NCI-H1694 treated with DMSO at 0.1 percent for 48 hours (cell line): ENCODE measurements at regions not wholly inside any gene's neighbourhood (a gene's known extent, or its start where the extent isn't known, plus 50 kb on each side); places are given as distances from the start of the nearest gene placed in this dataset.
"Not testable (repeated sequence)": the region's sequence is repeated elsewhere in the genome, so short reads cannot be mapped to it uniquely, and the experiment has no call there.

Source experiments
- DNase-seq: peaks from one replicate; lab custom pipeline; 2025; lab: John Stamatoyannopoulos, UW

DNA sequence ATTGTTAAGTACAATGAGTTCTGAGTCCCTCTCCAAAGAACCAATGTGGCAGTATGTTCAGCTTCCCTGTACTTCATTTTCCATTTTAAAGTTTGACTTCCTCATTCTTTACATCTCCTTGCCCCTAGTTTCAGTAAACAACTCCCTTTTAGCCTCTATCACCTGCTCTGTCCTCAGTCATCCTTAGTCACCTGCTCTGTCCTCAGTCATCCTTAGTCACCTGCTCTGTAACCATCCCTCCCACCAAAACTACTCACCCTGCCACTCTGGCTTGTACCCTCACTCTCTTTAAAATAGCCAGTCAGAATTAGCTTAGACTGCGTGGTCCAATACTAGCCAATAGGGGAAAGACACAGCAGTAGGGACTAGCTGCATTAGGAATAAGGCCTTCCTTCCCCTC lies 259.9 kb upstream of the TBL1XR1 start:
- not testable (repeated sequence) for DNase-seq

DNA sequence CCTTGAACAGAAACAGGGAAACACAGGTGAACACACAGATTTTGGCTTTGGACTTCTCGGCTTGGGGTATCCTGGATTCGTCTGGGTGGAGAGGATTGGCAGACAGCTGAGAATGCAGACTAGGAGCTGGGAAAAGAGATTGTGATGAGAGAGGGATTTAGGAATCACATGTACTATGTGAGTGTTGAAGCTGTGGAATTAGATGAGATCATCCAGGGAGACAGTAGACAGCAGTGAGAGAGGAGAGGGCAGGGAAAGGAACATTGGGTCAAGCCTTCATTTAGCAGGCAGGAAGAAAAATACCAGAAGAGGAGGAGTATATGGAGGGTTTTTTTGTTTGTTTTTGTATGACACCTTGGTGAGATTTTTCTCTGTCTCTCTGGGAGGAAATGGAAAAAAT lies 262.1 kb upstream of the TBL1XR1 start:
- no peak for DNase-seq

DNA sequence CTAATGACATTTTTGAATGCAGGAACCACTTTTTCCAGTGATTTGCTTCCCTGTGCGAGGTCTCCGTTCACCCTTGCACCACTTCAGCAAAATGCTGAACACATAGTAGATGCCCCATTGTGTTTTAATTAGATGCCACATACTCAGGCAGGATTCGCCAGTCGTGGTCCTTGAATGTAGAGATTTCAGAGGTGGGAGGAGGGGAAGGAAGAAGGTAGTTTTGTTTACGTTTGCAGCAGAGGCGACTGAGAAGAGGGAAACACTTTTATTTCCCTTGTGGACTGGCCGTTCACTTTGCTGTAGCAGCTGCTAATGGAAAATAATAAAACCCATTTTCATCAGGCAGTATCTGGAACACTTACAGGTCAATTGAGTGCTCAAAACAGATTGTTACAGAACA lies 262.8 kb upstream of the TBL1XR1 start:
- no peak for DNase-seq

DNA sequence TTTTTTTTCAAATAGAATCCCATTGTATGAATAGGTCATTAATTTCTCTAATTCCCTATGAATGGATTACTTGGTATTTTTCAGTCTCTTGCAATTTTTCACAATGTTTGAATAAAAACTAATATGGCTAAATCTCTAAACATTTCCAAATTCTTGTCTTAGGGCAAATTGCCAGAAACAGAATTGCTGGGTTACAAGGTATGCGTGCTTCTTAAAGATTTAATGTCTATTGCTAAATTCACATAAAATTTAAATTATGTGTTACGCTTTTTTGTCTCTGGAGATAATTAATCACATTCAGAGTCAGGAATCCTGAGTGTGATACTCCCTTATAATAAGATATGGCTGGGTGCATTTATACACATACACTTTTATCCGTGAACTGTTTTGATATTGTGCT lies 264.5 kb upstream of the TBL1XR1 start:
- no peak for DNase-seq

DNA sequence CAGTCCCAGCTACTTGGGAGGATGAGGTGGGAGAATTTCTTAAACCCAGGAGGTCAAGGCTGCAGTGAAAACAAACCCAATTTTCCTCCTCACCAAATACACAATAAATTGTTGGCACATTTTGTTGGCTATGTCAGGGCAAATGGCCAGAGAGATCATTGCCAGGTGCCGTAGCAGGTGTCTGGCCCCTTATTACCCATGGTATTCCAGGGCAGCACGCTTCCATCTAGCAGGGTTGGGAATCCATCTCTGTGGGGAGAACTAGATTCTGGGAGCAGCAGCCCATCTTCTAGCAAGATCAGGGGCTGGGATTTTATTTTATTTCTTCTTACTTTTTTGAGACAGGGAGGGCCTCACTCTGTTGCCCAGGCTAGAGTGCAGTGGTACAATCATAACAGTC lies 266.1 kb upstream of the TBL1XR1 start:
- not testable (repeated sequence) for DNase-seq

DNA sequence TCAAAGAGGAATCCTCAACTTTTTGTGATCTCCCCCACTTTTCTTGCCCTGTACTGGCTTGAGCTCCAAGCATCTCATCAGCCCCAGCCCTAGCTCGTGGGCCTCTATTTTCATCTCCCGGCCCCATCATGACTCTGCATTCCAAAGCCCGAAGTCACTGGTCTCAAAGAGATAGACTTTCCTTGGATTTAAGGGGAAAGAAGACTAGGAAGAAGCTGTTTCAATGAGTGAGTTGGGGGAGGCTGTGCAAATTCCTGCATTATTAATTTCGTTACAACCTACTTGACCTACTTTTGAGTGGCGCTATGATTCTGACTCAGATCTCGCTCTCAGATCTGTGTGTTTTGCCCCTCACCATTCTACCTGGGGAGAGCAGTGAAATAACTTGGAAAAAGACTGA lies 266.6 kb upstream of the TBL1XR1 start:
- DNase-seq: no peak

DNA sequence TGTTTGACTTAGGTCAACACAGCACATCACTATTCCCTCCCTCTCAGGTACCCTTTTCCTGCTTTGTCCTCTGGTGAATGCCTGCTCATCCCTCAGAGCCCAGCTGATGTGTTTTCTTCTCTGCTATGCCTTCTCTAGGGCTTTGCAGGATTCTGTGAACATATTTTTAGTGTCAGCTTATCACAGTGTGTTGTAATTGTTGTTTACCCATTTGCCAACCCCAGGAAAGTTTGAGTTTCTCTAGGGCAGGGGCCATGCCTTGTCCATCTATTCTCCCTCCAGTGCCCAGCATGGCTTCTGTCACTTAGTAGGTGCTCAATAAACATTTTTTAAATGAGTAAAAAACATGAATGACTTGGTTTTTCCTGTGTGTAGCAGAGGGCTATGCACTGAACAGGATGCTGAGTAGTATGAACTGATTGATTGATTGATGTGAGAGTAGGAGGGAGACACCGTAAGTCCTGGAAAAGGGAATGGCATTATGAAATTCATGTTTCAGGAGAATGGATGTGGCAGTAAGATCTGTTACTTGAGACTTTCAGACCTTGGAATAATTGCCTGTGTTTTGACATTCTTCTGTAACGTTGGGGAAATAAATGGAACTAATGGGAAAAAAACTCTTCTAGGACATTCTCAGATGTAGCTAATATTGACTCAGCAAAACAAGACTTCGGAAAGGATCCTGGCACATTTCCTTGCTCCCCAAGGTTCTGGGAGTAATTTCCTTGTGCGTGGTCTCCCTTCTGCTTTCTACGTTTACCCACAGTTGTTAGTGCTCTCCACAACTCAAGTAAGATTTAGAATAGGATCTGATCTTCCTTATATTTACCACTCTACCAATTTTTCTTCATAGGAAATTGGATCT lies 267.3 kb upstream of the TBL1XR1 start:
- no peak for DNase-seq

DNA sequence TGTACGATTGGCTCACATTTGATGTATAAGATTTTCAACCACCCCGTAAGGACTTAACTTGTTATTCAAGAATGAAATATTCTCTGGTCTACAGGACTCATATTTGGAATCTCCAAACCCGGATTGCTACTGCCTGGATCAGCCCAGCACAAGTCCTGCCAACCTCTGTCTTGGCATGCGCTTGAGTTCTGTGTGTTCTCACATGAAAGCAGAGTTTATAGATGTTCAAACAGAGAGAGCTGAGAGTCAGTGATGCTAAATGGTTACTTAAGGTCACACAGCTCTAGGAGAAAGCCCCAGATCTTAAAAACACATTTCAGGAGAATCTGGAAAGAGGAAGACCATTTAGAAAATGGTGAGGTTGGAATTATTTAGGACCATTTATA lies 268.0 kb upstream of the TBL1XR1 start:
- no peak for DNase-seq

DNA sequence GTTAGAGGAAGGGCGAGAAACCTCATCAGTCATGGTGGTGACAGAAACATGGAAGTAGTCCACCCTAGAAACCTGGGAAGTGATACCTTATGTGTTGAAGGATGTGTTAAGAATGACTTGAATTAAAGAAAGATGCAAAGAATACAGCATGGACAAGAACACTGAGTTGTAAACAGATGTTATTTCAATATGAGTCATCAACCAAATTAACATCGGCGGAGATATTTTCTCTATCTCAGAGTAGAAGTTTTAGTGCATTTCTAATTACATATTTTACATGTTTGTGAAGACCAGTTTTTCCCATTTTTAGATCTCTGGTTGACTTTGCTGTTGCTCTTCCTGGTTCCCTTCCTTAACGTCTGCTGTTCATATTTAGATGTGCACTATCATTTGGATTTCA lies 268.8 kb upstream of the TBL1XR1 start:
- no peak for DNase-seq

DNA sequence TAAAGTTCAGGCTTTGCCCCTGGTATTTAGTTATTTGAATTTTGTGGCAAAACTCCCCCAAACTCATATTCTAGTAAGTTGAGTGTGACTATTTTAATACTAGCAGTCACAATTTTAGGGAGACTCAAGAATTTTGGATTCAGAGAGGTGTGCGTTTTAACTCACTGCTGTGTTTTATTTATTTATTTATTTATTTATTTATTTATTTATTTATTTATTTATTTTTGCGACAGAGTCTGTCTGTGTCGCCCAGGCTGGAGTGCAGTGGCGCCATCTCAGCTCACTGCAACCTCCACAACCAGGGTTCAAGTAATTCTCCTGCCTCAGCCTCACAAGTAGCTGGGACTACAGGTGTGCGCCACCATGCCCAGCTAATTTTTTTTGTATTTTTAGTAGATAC lies 269.3 kb upstream of the TBL1XR1 start:
- DNase-seq: not testable (repeated sequence)

DNA sequence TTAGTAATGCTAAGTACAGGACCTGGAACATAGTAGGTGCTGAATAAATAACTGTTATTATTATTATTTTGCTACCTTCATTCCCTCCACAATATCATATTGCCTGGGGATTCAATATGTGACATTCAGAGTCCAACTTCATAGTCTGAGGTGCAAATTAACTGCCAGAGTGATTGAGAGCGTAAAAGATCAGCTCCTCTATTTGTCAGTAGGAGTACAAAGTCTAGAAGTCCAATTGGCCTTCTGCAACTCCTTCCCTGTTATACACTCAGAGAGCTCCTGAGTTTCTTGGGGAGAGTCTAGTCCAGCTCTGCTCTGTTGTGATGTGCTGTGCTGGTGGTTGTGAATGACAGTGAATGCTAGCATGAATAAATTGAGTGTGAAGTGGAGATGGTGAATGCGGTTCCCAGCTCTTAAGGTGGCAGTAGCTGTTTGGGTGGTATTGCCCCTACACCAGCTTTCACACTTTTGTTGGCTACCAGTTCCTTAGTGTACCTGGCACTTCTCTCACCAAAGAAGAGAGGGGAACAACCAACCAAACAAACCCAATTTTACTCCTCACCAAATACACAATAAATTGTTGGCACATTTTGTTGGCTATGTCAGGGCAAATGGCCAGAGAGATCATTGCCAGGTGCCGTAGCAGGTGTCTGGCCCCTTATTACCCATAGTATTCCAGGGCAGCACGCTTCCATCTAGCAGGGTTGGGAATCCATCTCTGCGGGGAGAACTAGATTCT lies 270.1 kb upstream of the TBL1XR1 start:
- DNase-seq: no peak

DNA sequence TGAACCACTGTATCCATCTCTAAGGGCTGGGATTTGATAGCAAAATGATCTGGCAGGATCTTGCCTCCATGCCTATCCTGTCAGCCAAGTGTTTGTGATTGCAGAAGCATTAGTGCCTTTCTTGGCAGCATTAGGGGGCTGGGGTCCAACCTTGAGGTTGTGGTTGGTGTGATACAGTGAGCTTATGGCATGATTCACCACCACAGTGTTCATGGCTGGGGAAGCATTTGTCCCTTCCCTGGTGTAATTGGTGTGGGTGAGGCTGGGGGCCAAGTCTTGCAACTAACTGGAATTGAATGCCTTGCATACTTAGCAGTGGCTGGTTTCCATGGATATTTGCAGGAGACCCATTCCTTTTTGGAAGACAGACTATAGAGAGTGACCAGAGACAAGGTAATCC lies 271.0 kb upstream of the TBL1XR1 start:
- DNase-seq: no peak

DNA sequence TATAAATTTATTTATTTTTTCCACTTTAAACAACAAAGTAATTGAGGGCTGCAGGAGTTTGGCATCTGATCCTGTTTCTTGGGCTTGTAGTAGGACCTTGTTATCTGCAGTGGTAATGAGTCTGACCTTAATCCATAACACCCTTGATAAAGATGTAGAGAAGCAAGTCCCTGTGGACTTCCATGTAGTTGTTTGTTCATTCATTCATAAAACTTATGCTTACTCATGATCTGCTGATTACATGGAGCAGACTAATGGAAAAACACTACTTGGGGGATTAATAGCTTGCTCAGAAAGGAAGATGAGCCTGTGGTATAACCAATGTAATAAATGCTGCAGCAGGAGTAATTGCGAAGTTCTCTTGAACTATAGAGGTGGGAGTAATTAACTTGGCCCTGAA lies 271.5 kb upstream of the TBL1XR1 start:
- no peak for DNase-seq

DNA sequence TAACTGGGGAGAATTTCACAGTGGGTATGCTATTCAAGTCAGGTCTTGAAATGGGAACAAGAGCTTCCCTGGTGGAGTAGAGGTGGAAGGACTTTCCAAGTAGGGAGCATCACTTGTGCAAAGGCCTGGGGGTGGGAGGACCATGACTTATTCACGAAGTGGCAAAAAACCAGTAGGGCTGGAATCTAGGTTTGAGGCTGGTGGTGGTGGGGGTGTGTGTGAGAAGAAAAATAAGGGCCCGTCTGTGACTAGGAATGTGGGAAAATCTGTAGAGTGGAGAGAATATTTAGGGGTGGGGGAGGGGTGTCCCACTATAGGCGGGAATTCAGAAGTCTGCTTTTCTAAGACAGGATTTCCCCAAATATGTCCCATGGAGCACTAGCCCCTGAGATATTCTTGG lies 271.9 kb upstream of the TBL1XR1 start:
- DNase-seq: no peak

DNA sequence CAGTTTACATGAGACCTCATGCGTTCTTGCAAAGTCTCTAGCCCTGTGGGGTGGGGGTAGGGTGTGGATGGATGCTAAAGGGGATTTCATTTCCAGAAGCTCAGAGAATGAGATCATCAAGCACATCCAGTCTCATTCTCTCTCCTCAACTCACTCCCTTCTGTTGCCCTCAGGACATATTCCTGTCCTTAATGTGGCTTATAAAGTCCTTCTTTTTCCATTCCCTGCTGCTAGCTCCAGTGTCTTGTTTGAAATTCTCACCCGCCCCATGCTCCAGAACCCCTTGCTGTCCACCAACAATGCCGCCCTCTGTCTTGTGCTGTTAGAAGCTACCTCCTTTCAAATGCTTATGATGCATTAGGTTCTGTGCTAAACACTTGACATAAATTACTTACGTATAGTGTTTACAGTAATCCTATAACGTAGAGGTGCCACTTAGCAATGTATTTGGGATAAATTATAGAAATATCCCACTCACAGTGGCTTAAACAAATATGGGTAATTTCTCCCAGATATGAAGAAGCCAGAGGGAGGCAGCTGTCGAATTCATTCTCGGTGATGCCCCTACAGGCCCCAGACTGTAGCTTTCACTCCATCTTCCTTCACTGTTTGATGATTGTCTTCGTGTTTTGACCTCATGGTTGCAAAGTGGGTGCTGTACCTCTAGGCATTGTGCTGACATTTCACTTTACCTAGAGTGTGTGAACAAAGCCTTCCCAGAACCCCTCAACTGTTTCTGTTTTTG lies 273.1 kb upstream of the TBL1XR1 start:
- DNase-seq: no peak

DNA sequence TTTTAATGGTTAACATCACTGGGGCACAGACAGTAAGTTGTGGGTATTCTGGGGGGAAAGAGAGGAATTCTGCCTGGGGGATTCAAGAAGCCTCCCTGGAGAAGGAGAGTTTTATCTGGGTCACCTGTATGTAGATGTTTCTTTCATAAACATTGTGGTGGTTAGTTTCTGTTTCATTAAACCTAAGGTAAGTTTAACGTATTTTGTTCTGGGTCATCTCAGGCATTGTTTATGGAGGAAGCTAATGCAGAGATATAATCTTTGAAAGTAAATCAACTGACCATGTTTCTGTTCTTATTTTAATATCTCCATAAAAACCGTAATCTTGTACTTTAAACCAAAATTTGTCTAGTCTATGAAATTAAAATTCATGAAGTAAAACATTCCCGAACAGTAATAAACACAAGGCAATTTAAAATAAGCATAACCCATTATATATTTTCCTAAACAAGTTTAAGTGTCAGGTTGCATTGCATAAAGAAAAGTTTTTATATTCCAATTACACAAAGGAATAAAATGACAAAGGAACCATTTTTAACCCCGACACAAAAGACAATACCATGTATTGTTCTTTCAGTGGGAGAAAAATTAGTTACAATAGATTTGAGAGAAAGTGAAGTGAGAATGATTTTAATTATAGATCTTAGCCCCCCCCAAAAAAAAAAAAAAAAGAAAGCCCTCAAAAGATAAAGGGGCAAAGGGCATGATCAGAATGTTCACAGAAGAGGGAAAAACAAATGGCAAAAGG lies 274.6 kb upstream of the TBL1XR1 start:
- DNase-seq: no peak

DNA sequence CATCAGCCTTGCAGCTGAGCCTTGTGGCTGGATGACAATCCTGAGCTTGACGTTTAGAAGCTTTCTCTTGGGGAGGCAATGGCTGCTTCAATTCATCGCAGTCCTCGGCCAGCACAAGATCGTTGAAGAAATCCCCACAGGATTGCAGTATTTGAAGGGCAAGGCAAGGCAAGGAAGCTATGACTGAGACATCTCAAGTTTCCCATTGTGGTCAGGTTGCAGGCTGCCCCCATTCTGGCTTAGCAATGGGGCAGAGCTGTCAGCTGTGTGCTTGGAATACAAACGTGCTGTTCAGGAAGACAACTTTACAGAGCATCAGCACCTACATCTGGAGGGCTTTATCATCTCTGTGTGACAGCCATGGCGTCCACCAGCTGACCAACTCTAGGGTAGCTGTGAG lies 275.9 kb upstream of the TBL1XR1 start:
- DNase-seq: no peak

DNA sequence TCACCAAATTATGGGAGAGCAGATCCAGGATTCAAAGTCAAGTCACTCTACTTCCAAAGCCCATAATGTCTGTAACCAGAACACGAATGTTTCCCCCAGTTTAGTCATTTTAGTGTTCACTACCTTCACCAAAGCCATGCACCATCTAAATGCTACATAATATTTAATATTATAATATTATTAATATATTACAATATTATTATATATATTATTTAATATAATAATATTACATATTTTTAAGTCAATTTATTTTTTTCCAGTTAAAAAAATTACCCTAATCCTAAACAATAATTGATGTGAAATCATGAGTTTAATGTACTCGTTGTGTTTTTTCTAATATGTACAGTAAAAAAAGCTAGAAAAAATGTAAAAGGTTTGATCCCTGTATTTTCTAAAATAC lies 276.6 kb upstream of the TBL1XR1 start:
- DNase-seq: no peak

DNA sequence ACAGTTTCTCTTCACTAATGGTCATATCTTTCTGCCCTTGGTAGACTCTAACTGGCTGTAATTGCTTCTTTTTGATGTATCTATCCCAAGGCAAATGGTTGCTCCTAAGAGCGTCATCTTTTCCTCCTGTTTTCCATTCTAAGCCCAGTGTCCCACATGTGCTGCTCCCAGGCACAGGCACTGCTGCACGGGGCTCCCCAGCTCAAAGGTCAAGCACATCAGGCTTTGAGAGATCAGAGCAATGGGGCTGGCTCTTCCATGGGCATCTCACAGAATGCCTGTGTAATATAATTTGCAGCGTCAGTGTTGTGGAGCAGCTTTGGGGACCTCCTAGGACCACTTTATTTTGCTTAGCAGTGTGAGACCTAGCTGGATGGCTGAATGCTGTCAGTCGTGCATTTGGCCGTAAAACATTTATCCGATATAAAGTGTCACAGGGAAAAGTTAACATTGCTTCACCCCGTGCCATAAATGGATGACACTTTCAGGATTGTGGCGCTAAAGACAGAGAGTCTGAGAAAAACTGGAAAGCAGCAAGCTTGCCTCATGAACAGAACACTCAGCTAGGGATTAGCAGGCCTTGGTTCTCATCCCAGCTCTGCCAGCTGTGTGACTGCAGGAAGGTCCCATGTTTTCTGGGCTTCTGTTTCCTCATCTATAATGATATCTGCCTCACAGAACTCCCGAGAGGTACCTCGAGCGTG lies 277.5 kb upstream of the TBL1XR1 start:
- no peak for DNase-seq

DNA sequence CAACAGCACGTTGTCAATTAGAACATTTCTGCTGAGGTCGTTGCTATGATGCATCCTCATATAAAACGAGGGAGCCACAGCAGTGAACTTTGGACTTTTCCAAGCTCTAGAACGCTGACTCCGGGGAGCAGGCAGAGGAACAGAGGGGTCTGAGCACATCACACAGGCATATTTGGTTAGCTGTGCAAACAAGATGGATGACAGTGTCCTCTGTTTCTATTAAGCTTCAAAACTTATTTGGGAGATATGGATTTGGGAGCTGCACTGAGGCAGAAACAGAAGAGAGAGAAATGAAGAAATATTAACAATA lies 278.0 kb upstream of the TBL1XR1 start:
- no peak for DNase-seq

DNA sequence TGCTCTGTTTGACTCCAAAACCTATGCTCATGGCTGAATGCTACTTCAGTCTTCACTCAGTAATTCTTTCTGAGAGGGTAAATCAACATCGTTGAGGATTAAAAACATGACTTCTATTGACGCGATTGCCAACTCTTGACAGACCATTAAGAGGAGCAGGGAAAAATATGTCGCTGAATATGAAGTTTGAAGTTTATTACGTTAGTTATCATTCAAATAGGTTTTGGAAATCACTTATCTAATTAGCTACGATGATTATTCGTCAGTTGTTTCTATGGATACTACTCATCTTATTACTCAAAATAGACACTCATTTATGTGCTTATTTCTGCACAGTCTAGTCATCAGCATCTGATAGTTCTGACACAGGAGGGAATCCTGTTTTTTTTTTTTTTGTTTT lies 279.2 kb upstream of the TBL1XR1 start:
- DNase-seq: no peak
